B cell (primary cell): ENCODE measurements at regions not wholly inside any gene's neighbourhood (a gene's known extent, or its start where the extent isn't known, plus 50 kb on each side); places are given as distances from the start of the nearest gene placed in this dataset.
"Not testable (repeated sequence)": the region's sequence is repeated elsewhere in the genome, so short reads cannot be mapped to it uniquely, and the experiment has no call there.

Experiments used
- ATAC-seq: fragments of 200-7000 bp; cut with Tn5 transposase; one replicate; pipeline ENCODE4 v1.10.0; 2021; ENCODE audit warnings: low read depth, mild to moderate bottlenecking, moderate number of reproducible peaks, moderate library complexity
- CTCF ChIA-PET: fragments of 350-600 bp; sonication (Branson Sonifier 250); formaldehyde crosslinking; loops from one replicate; lab custom pipeline; 2021; ENCODE audit warnings: antibody characterized with exemption, inconsistent platforms; lab: Charles Lee
- POLR2A ChIA-PET: fragments of 350-600 bp; sonication (Branson Sonifier 250); formaldehyde crosslinking; loops from one replicate; lab custom pipeline; 2021; ENCODE audit warnings: antibody characterized with exemption; lab: Charles Lee
- DNase-seq: peaks from one replicate; pipeline ENCODE4 v3.0.0; 2013
- H2AFZ ChIP-seq: 2 replicates; pipeline ENCODE4 v1.6.1; 2012; ENCODE audit warnings: mild to moderate bottlenecking, low read depth, low read length; ENCODE audit not compliant: insufficient read depth, poor library complexity, severe bottlenecking
- H3K27ac ChIP-seq, 2 donors: 1 replicate in 1 of 2; 2 replicates in 1 of 2; pipeline ENCODE4 v1.5.1; 2012 to 2013; ENCODE audit warnings: low read length in 2 of 2, mild to moderate bottlenecking in 2 of 2, moderate library complexity in 1 of 2
- H3K27me3 ChIP-seq, 4 experiments: fragments of 200-600 bp in 1 of 4; sonication (generic) in 1 of 4; replicated peaks in 1 of 4; 1 replicate in 2 of 4; 2 replicates in 2 of 4; pipeline versions ENCODE4 v1.6.1 to v1.7.0; 2013 to 2016; ENCODE audit warnings: low read length in 3 of 4, mild to moderate bottlenecking in 2 of 4, mixed read lengths in 1 of 4, moderate library complexity in 1 of 4; ENCODE audit not compliant: insufficient read depth in 4 of 4, control insufficient read depth in 3 of 4; ENCODE audit errors: control extremely low read depth in 1 of 4
- H3K36me3 ChIP-seq, 2 experiments: replicated peaks in 1 of 2; 1 replicate in 1 of 2; 2 replicates in 1 of 2; pipeline versions ENCODE4 v1.6.1 to v1.7.1; 2013; ENCODE audit warnings: low read length in 1 of 2; ENCODE audit not compliant: insufficient read depth in 2 of 2, control insufficient read depth in 1 of 2; ENCODE audit errors: control extremely low read depth in 1 of 2, extremely low read depth in 1 of 2
- H3K4me1 ChIP-seq, 2 donors: fragments of 200-600 bp in 1 of 2; sonication (generic) in 1 of 2; 1 replicate in 1 of 2; 2 replicates in 1 of 2; pipeline versions ENCODE4 v1.5.1 to v1.6.1; 2013 to 2017; ENCODE audit warnings: low read length in 2 of 2; ENCODE audit not compliant: control insufficient read depth in 2 of 2, insufficient read depth in 2 of 2
- H3K4me2 ChIP-seq: replicated peaks from 2 replicates; pipeline ENCODE3; 2012; ENCODE audit warnings: mild to moderate bottlenecking, low read depth, low read length; ENCODE audit not compliant: poor library complexity, severe bottlenecking
- H3K4me3 ChIP-seq, 5 experiments: fragments of 200-600 bp in 1 of 5; sonication (generic) in 1 of 5; 1 replicate in 3 of 5; 2 replicates in 2 of 5; pipeline versions ENCODE4 v1.5.1 to v1.7.0; 2011 to 2016; ENCODE audit warnings: low read length in 4 of 5, mild to moderate bottlenecking in 4 of 5, low read depth in 2 of 5, control low read depth in 1 of 5, moderate library complexity in 1 of 5; ENCODE audit not compliant: insufficient read depth in 1 of 5; ENCODE audit errors: control extremely low read depth in 1 of 5, extremely low read depth in 1 of 5
- H3K79me2 ChIP-seq: fragments of 200-600 bp; sonication (generic); one replicate; pipeline ENCODE4 v1.6.0; 2016; ENCODE audit warnings: low read length; ENCODE audit not compliant: control insufficient read depth, insufficient read depth
- H3K9ac ChIP-seq: fragments of 200-600 bp; sonication (generic); 2 replicates; pipeline ENCODE4 v1.6.1; 2017; ENCODE audit warnings: mild to moderate bottlenecking, low read length, moderate library complexity
- H3K9me3 ChIP-seq, 3 donors: one replicate each; pipeline versions ENCODE4 v1.6.1 to v1.7.1; 2013; ENCODE audit warnings: low read length in 2 of 3; ENCODE audit not compliant: control insufficient read depth in 2 of 3, insufficient read depth in 1 of 3; ENCODE audit errors: control extremely low read depth in 1 of 3
- H4K20me1 ChIP-seq: 2 replicates; pipeline ENCODE4 v1.6.0; 2012; ENCODE audit warnings: mild to moderate bottlenecking, low read length; ENCODE audit not compliant: insufficient read depth, control insufficient read depth, poor library complexity, severe bottlenecking
- H3K27ac Mint-ChIP-seq: one replicate; pipeline ENCODE4 v1.8.0; 2021; ENCODE audit warnings: mixed read lengths
- H3K27me3 Mint-ChIP-seq: one replicate; pipeline ENCODE4 v1.8.0; 2021; ENCODE audit warnings: mixed read lengths
- H3K4me1 Mint-ChIP-seq: one replicate; pipeline ENCODE4 v1.8.0; 2021; ENCODE audit warnings: mixed read lengths
- H3K4me3 Mint-ChIP-seq: one replicate; pipeline ENCODE4 v1.8.0; 2021; ENCODE audit warnings: mixed read lengths
- H3K9me3 Mint-ChIP-seq: one replicate; pipeline ENCODE4 v1.8.0; 2022; ENCODE audit warnings: mixed read lengths; ENCODE audit not compliant: insufficient read depth
- CTCF ChIP-seq: fragments of 200-600 bp; IDR thresholded peaks from one replicate; pipeline ENCODE4 v1.8.0; 2022; ENCODE audit warnings: antibody characterized with exemption, mild to moderate bottlenecking
- EZH2 ChIP-seq: IDR thresholded peaks from 2 replicates; pipeline ENCODE4 v1.6.1; 2012; ENCODE audit warnings: borderline replicate concordance, low read depth, mild to moderate bottlenecking, moderate library complexity, low read length; ENCODE audit not compliant: insufficient read depth, poor library complexity, severe bottlenecking
- WGBS: methylation state at CpG from one replicate; pipeline ENCODE4 v1.1.5; 2013; ENCODE audit warnings: missing lambda C conversion rate; ENCODE audit not compliant: insufficient coverage; 5-methylcytosine and 5-hydroxymethylcytosine counted together
- intact Hi-C: fragments of 100-400 bp; cut with micrococcal nuclease; formaldehyde crosslinking; loops from one replicate; pipeline ENCODE4 v1.10.0; 2022

- H4K20me1 ChIP-seq: no peaks in the 10 kb centered on the region
- no peak overlapping the region for H3K4me2 ChIP-seq
- no peak overlapping the region for H3K27ac ChIP-seq
- H3K9me3 ChIP-seq: no peaks in the 10 kb centered on the region
- no peak for DNase-seq
- ChIA-PET POLR2A (no interaction called here), CTCF (no interaction called here)
- Mint-ChIP-seq H3K4me1 (no peaks in the 10 kb centered on the region), H3K4me3 (no peak overlapping the region), H3K27ac (no peak overlapping the region), H3K9me3 (no peaks in the 10 kb centered on the region), H3K27me3 (no peaks in the 10 kb centered on the region)
- no peaks in the 10 kb centered on the region for H3K79me2 ChIP-seq
- H2AFZ ChIP-seq: no peak overlapping the region
- intact Hi-C loops: no loop called here
- no peaks in the 10 kb centered on the region for H3K4me1 ChIP-seq
- H3K36me3 ChIP-seq: no peaks in the 10 kb centered on the region
- no peak overlapping the region for H3K9ac ChIP-seq
- no peak for ATAC-seq
- H3K27me3 ChIP-seq: no peaks in the 10 kb centered on the region
- no peak overlapping the region for H3K4me3 ChIP-seq
- WGBS: 70% methylated on average over 4 of the region's 6 CpGs
- TF ChIP-seq EZH2 (no peak), CTCF (no peak)
These were observed 680.7 kb upstream of the SALL1 start for GRCh38 chr16:51831595-51832367.

- H4K20me1 ChIP-seq, H3K9me3 ChIP-seq, H3K27me3 Mint-ChIP-seq, H3K36me3 ChIP-seq, H3K4me3 Mint-ChIP-seq, POLR2A ChIA-PET, H3K4me2 ChIP-seq, intact Hi-C loops, ATAC-seq, H3K9ac ChIP-seq, H3K4me1 Mint-ChIP-seq, H3K9me3 Mint-ChIP-seq, H3K27me3 ChIP-seq, H3K27ac Mint-ChIP-seq, H3K79me2 ChIP-seq, CTCF ChIA-PET, H2AFZ ChIP-seq, H3K4me1 ChIP-seq, H3K27ac ChIP-seq, H3K4me3 ChIP-seq, DNase-seq: not testable (repeated sequence)
- WGBS: 96% methylated on average over 4 of the region's 6 CpGs
These were observed 680.0 kb upstream of the SALL1 start for GRCh38 chr16:51831034-51831433.
